ENCODE measurements at regions not wholly inside any gene's neighbourhood (a gene's known extent, or its start where the extent isn't known, plus 50 kb on each side); places are given as distances from the start of the nearest gene placed in this dataset.

DNA sequence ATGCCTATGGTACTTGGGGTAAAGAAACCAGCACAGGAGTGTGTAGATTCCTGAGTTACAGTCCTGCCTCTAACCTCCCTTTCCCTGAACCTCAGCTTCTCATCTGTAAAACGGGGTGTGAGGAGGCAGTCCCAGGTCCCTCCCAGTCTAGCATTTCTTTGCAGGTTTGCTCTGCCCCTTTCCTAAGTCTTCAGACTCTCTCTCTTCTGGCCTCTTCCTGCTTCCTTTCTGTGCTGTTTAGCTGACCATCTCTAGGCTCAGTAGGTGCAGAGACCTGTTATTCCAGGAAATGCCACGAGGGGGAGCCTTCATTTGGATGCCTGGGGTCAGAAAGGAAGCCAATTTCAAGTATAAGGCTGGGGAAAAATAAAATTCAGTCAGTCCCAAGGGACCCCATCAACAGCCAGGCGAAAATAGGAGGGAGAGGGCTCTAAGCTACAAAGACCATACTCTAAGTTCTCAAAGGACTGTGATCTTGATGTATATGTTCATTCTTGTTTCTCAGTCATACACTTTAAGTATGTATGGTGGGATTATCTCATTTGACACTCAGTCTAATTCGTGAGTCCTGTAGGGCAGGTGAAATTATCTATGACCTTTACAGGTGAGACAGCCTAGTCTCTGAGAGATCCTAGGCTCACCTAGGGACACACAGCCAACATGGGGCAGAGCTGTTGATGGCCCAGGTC, 89.1 kb downstream of the NCR2 start:
- TF ChIP-seq, protein P1, sequence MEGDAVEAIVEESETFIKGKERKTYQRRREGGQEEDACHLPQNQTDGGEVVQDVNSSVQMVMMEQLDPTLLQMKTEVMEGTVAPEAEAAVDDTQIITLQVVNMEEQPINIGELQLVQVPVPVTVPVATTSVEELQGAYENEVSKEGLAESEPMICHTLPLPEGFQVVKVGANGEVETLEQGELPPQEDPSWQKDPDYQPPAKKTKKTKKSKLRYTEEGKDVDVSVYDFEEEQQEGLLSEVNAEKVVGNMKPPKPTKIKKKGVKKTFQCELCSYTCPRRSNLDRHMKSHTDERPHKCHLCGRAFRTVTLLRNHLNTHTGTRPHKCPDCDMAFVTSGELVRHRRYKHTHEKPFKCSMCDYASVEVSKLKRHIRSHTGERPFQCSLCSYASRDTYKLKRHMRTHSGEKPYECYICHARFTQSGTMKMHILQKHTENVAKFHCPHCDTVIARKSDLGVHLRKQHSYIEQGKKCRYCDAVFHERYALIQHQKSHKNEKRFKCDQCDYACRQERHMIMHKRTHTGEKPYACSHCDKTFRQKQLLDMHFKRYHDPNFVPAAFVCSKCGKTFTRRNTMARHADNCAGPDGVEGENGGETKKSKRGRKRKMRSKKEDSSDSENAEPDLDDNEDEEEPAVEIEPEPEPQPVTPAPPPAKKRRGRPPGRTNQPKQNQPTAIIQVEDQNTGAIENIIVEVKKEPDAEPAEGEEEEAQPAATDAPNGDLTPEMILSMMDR (IDR thresholded peaks at IDR 0.05) = peak; percentile 63
- TF ChIP-seq POLR2A (IDR thresholded peaks at IDR 0.05; ENCODE audit: low read length) (no peak), MAFK (IDR thresholded peaks at IDR 0.05; ENCODE audit: partially characterized antibody) (no peak), EP300 (IDR thresholded peaks at IDR 0.05) (no peak), MYC (IDR thresholded peaks at IDR 0.05; ENCODE audit: borderline replicate concordance, low read length) (no peak), RAD21 (conservative IDR thresholded peaks at IDR 0.05 in 1 of 2, IDR thresholded peaks at IDR 0.05 in 1 of 2) (peak; percentile 59 to 63; a peak in 4 of 5 replicates)
- TF ChIP-seq, protein P2, sequence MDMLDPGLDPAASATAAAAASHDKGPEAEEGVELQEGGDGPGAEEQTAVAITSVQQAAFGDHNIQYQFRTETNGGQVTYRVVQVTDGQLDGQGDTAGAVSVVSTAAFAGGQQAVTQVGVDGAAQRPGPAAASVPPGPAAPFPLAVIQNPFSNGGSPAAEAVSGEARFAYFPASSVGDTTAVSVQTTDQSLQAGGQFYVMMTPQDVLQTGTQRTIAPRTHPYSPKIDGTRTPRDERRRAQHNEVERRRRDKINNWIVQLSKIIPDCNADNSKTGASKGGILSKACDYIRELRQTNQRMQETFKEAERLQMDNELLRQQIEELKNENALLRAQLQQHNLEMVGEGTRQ (IDR thresholded peaks at IDR 0.05) = no peak
- TF ChIP-seq, protein P3, sequence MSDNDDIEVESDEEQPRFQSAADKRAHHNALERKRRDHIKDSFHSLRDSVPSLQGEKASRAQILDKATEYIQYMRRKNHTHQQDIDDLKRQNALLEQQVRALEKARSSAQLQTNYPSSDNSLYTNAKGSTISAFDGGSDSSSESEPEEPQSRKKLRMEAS (IDR thresholded peaks at IDR 0.05) = no peak
- TF ChIP-seq, protein P4, sequence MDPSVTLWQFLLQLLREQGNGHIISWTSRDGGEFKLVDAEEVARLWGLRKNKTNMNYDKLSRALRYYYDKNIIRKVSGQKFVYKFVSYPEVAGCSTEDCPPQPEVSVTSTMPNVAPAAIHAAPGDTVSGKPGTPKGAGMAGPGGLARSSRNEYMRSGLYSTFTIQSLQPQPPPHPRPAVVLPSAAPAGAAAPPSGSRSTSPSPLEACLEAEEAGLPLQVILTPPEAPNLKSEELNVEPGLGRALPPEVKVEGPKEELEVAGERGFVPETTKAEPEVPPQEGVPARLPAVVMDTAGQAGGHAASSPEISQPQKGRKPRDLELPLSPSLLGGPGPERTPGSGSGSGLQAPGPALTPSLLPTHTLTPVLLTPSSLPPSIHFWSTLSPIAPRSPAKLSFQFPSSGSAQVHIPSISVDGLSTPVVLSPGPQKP (IDR thresholded peaks at IDR 0.05; ENCODE audit: low read depth, low read length) = no peak
